B cell (primary cell): ENCODE measurements at regions not wholly inside any gene's neighbourhood (a gene's known extent, or its start where the extent isn't known, plus 50 kb on each side); places are given as distances from the start of the nearest gene placed in this dataset.

ENCODE experiments used
- ATAC-seq: fragments of 200-7000 bp; cut with Tn5 transposase; one replicate; pipeline ENCODE4 v1.10.0; 2021; ENCODE audit warnings: low read depth, mild to moderate bottlenecking, moderate number of reproducible peaks, moderate library complexity
- CTCF ChIA-PET: fragments of 350-600 bp; sonication (Branson Sonifier 250); formaldehyde crosslinking; loops from one replicate; lab custom pipeline; 2021; ENCODE audit warnings: antibody characterized with exemption, inconsistent platforms; lab: Charles Lee
- POLR2A ChIA-PET: fragments of 350-600 bp; sonication (Branson Sonifier 250); formaldehyde crosslinking; loops from one replicate; lab custom pipeline; 2021; ENCODE audit warnings: antibody characterized with exemption; lab: Charles Lee
- DNase-seq: peaks from one replicate; pipeline ENCODE4 v3.0.0; 2013
- H2AFZ ChIP-seq: 2 replicates; pipeline ENCODE4 v1.6.1; 2012; ENCODE audit warnings: mild to moderate bottlenecking, low read depth, low read length; ENCODE audit not compliant: insufficient read depth, poor library complexity, severe bottlenecking
- H3K27ac ChIP-seq, 2 donors: 1 replicate in 1 of 2; 2 replicates in 1 of 2; pipeline ENCODE4 v1.5.1; 2012 to 2013; ENCODE audit warnings: low read length in 2 of 2, mild to moderate bottlenecking in 2 of 2, moderate library complexity in 1 of 2
- H3K27me3 ChIP-seq, 4 experiments: fragments of 200-600 bp in 1 of 4; sonication (generic) in 1 of 4; replicated peaks in 1 of 4; 1 replicate in 2 of 4; 2 replicates in 2 of 4; pipeline versions ENCODE4 v1.6.1 to v1.7.0; 2013 to 2016; ENCODE audit warnings: low read length in 3 of 4, mild to moderate bottlenecking in 2 of 4, mixed read lengths in 1 of 4, moderate library complexity in 1 of 4; ENCODE audit not compliant: insufficient read depth in 4 of 4, control insufficient read depth in 3 of 4; ENCODE audit errors: control extremely low read depth in 1 of 4
- H3K36me3 ChIP-seq, 2 experiments: replicated peaks in 1 of 2; 1 replicate in 1 of 2; 2 replicates in 1 of 2; pipeline versions ENCODE4 v1.6.1 to v1.7.1; 2013; ENCODE audit warnings: low read length in 1 of 2; ENCODE audit not compliant: insufficient read depth in 2 of 2, control insufficient read depth in 1 of 2; ENCODE audit errors: control extremely low read depth in 1 of 2, extremely low read depth in 1 of 2
- H3K4me1 ChIP-seq, 2 donors: fragments of 200-600 bp in 1 of 2; sonication (generic) in 1 of 2; 1 replicate in 1 of 2; 2 replicates in 1 of 2; pipeline versions ENCODE4 v1.5.1 to v1.6.1; 2013 to 2017; ENCODE audit warnings: low read length in 2 of 2; ENCODE audit not compliant: control insufficient read depth in 2 of 2, insufficient read depth in 2 of 2
- H3K4me2 ChIP-seq: replicated peaks from 2 replicates; pipeline ENCODE3; 2012; ENCODE audit warnings: mild to moderate bottlenecking, low read depth, low read length; ENCODE audit not compliant: poor library complexity, severe bottlenecking
- H3K4me3 ChIP-seq, 5 experiments: fragments of 200-600 bp in 1 of 5; sonication (generic) in 1 of 5; 1 replicate in 3 of 5; 2 replicates in 2 of 5; pipeline versions ENCODE4 v1.5.1 to v1.7.0; 2011 to 2016; ENCODE audit warnings: low read length in 4 of 5, mild to moderate bottlenecking in 4 of 5, low read depth in 2 of 5, control low read depth in 1 of 5, moderate library complexity in 1 of 5; ENCODE audit not compliant: insufficient read depth in 1 of 5; ENCODE audit errors: control extremely low read depth in 1 of 5, extremely low read depth in 1 of 5
- H3K79me2 ChIP-seq: fragments of 200-600 bp; sonication (generic); one replicate; pipeline ENCODE4 v1.6.0; 2016; ENCODE audit warnings: low read length; ENCODE audit not compliant: control insufficient read depth, insufficient read depth
- H3K9ac ChIP-seq: fragments of 200-600 bp; sonication (generic); 2 replicates; pipeline ENCODE4 v1.6.1; 2017; ENCODE audit warnings: mild to moderate bottlenecking, low read length, moderate library complexity
- H3K9me3 ChIP-seq, 3 donors: one replicate each; pipeline versions ENCODE4 v1.6.1 to v1.7.1; 2013; ENCODE audit warnings: low read length in 2 of 3; ENCODE audit not compliant: control insufficient read depth in 2 of 3, insufficient read depth in 1 of 3; ENCODE audit errors: control extremely low read depth in 1 of 3
- H4K20me1 ChIP-seq: 2 replicates; pipeline ENCODE4 v1.6.0; 2012; ENCODE audit warnings: mild to moderate bottlenecking, low read length; ENCODE audit not compliant: insufficient read depth, control insufficient read depth, poor library complexity, severe bottlenecking
- H3K27ac Mint-ChIP-seq: one replicate; pipeline ENCODE4 v1.8.0; 2021; ENCODE audit warnings: mixed read lengths
- H3K27me3 Mint-ChIP-seq: one replicate; pipeline ENCODE4 v1.8.0; 2021; ENCODE audit warnings: mixed read lengths
- H3K4me1 Mint-ChIP-seq: one replicate; pipeline ENCODE4 v1.8.0; 2021; ENCODE audit warnings: mixed read lengths
- H3K4me3 Mint-ChIP-seq: one replicate; pipeline ENCODE4 v1.8.0; 2021; ENCODE audit warnings: mixed read lengths
- H3K9me3 Mint-ChIP-seq: one replicate; pipeline ENCODE4 v1.8.0; 2022; ENCODE audit warnings: mixed read lengths; ENCODE audit not compliant: insufficient read depth
- CTCF ChIP-seq: fragments of 200-600 bp; IDR thresholded peaks from one replicate; pipeline ENCODE4 v1.8.0; 2022; ENCODE audit warnings: antibody characterized with exemption, mild to moderate bottlenecking
- EZH2 ChIP-seq: IDR thresholded peaks from 2 replicates; pipeline ENCODE4 v1.6.1; 2012; ENCODE audit warnings: borderline replicate concordance, low read depth, mild to moderate bottlenecking, moderate library complexity, low read length; ENCODE audit not compliant: insufficient read depth, poor library complexity, severe bottlenecking
- WGBS: methylation state at CpG from one replicate; pipeline ENCODE4 v1.1.5; 2013; ENCODE audit warnings: missing lambda C conversion rate; ENCODE audit not compliant: insufficient coverage; 5-methylcytosine and 5-hydroxymethylcytosine counted together
- intact Hi-C: fragments of 100-400 bp; cut with micrococcal nuclease; formaldehyde crosslinking; loops from one replicate; pipeline ENCODE4 v1.10.0; 2022

GRCh38 chr18:65632236-65632635 is 118.6 kb upstream of the CDH7 start:
- Histone ChIP-seq H3K27ac (no peak overlapping the region), H3K4me2 (no peak overlapping the region), H3K27me3 (no peaks in the 10 kb centered on the region), H3K36me3 (no peaks in the 10 kb centered on the region), H2AFZ (no peak overlapping the region), H3K9me3 (no peaks in the 10 kb centered on the region), H3K4me3 (no peak overlapping the region), H4K20me1 (no peaks in the 10 kb centered on the region), H3K79me2 (no peaks in the 10 kb centered on the region), H3K4me1 (no peaks in the 10 kb centered on the region), H3K9ac (no peak overlapping the region)
- intact Hi-C loops = no loop called here
- CTCF ChIA-PET = no interaction called here
- POLR2A ChIA-PET = no interaction called here
- H3K4me1 Mint-ChIP-seq = no peaks in the 10 kb centered on the region
- H3K27me3 Mint-ChIP-seq = no peaks in the 10 kb centered on the region
- no CpG with 5 or more reads among the region's 2 CpGs for WGBS
- no peak overlapping the region for H3K27ac Mint-ChIP-seq
- H3K9me3 Mint-ChIP-seq = peaks cover 3% of the 10 kb centered on the region
- no peak overlapping the region for H3K4me3 Mint-ChIP-seq
- no peak for ATAC-seq
- no peak for TF ChIP-seq CTCF
- no peak for TF ChIP-seq EZH2
- no peak for DNase-seq

GRCh38 chr18:65631766-65632165 is 119.0 kb upstream of the CDH7 start:
- intact Hi-C loops = no loop called here
- ChIA-PET POLR2A (no interaction called here), CTCF (no interaction called here)
- no peak for TF ChIP-seq EZH2
- no peak for TF ChIP-seq CTCF
- DNase-seq (no peak), ATAC-seq (no peak)
- Histone ChIP-seq H3K4me3 (no peak overlapping the region), H3K79me2 (no peaks in the 10 kb centered on the region), H3K27ac (no peak overlapping the region), H3K36me3 (no peaks in the 10 kb centered on the region), H3K4me1 (no peaks in the 10 kb centered on the region), H3K4me2 (no peak overlapping the region), H2AFZ (no peak overlapping the region), H3K27me3 (no peaks in the 10 kb centered on the region), H3K9me3 (no peaks in the 10 kb centered on the region), H4K20me1 (no peaks in the 10 kb centered on the region), H3K9ac (no peak overlapping the region)
- peaks cover 3% of the 10 kb centered on the region for H3K9me3 Mint-ChIP-seq
- no peaks in the 10 kb centered on the region for H3K27me3 Mint-ChIP-seq
- no CpG with 5 or more reads among the region's 1 CpG for WGBS
- H3K4me3 Mint-ChIP-seq = no peak overlapping the region
- no peak overlapping the region for H3K27ac Mint-ChIP-seq
- no peaks in the 10 kb centered on the region for H3K4me1 Mint-ChIP-seq
